ENCODE measurements at regions not wholly inside any gene's neighbourhood (a gene's known extent, or its start where the extent isn't known, plus 50 kb on each side); places are given as distances from the start of the nearest gene placed in this dataset.
"Not testable (repeated sequence)": the region's sequence is repeated elsewhere in the genome, so short reads cannot be mapped to it uniquely, and the experiment has no call there.

DNA sequence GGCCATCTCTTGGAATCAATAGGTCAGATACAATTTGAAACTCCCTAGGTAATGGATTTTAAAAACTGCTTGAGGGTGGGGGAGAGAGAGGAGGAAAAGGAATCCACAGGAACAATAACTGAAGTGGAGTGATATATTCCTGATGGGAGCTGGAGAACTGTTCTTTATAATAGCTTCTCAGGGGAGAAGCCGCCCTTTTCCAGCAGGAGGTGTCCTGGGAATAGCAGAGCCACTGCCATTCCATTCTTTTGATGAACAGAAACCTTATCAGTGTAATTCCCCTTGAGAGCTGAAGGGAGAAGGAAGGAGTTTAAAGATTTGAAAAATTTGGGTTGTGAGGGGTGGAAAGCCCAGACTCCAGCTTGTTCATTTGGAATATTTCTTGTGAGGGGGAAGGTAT, 504.9 kb upstream of the DPH6 start:
- TF ChIP-seq, protein P1, sequence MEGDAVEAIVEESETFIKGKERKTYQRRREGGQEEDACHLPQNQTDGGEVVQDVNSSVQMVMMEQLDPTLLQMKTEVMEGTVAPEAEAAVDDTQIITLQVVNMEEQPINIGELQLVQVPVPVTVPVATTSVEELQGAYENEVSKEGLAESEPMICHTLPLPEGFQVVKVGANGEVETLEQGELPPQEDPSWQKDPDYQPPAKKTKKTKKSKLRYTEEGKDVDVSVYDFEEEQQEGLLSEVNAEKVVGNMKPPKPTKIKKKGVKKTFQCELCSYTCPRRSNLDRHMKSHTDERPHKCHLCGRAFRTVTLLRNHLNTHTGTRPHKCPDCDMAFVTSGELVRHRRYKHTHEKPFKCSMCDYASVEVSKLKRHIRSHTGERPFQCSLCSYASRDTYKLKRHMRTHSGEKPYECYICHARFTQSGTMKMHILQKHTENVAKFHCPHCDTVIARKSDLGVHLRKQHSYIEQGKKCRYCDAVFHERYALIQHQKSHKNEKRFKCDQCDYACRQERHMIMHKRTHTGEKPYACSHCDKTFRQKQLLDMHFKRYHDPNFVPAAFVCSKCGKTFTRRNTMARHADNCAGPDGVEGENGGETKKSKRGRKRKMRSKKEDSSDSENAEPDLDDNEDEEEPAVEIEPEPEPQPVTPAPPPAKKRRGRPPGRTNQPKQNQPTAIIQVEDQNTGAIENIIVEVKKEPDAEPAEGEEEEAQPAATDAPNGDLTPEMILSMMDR (IDR thresholded peaks at IDR 0.05; ENCODE audit: extremely low read depth, missing control alignments), result no peak
- no peak for DNase-seq (ENCODE audit: low spot score)

DNA sequence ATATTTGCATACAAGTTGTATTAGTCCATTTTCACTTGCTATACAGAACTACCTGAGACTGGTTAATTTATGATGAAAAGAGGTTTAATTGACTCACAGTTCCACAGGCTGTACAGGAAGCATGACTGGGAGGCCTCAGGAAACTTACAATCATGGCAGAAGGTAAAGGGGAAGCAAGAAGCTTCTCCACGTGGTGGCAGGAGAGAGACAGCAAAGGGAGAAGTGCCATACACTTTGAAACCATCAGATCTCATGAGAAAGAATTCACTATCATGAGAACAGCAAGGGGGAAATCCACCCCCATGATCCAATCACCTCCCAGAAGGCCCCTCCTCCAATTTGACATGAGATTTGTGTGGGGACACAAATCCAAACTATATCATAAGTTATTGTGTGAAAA, 506.7 kb upstream of the DPH6 start:
- not testable (repeated sequence) for DNase-seq (ENCODE audit: low spot score)

DNA sequence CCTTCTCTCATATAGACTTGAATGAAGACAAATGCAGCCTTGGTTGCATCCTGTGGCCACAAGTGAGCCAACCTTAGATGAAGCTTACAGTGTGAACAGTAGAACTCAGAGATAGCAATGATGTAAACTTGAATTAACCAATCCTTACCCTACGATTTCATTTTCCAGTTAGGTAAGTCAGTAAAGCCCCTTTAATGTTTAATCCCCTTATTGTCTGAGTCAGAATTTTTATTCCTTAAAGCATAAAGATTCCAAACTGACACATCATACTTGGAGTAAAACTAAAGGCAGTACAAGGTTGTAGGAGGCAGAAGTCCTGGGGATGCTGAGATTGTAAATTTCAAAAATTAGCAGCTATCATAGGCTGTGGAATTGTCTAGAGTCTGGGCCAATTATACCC, 507.8 kb upstream of the DPH6 start:
- TF ChIP-seq, protein P1 (IDR thresholded peaks at IDR 0.05; ENCODE audit: extremely low read depth, missing control alignments), result no peak
- DNase-seq (ENCODE audit: low spot score), result no peak

DNA sequence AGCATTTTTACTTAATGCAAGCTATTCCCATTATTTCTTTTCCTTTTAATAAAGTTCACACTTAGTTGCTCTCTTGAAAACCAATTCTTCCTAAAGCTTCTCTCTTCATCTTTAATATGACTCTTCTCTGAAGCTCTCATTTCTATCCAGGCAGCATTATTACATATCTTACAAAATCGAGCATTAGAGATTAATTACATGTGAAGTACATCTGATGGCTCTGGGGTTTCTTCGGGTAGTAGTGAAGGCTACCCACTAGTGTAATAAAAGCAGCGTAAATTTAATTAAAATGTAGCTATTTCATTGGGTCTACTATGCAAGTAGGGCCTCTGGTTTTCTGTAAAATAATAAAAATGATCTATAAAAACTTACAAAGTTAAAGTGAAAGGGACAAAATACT, 513.6 kb upstream of the DPH6 start:
- no peak for DNase-seq (ENCODE audit: low spot score)
- TF ChIP-seq, protein P1 (IDR thresholded peaks at IDR 0.05; ENCODE audit: extremely low read depth, missing control alignments), result no peak

DNA sequence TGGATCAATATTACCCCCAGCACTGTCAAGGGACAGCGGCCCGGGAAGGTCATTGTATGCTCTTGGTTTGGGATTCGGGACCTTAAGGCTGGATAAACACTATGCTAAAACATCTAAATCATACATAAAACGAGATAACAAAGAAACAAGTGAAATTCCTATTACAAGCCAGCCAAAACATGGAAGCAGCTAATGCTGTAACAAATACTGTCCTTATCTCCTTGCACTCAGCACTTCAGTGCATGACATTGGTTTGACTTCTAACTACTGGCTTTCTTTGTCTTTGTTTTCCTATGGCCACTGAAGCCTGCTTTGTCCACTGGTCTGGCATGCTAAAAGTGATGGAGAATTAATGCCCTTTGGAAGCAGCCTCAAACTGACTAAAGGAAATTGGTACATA, 516.4 kb upstream of the DPH6 start:
- TF ChIP-seq, protein P1 (IDR thresholded peaks at IDR 0.05; ENCODE audit: extremely low read depth, missing control alignments), result no peak
- no peak for DNase-seq (ENCODE audit: low spot score)

DNA sequence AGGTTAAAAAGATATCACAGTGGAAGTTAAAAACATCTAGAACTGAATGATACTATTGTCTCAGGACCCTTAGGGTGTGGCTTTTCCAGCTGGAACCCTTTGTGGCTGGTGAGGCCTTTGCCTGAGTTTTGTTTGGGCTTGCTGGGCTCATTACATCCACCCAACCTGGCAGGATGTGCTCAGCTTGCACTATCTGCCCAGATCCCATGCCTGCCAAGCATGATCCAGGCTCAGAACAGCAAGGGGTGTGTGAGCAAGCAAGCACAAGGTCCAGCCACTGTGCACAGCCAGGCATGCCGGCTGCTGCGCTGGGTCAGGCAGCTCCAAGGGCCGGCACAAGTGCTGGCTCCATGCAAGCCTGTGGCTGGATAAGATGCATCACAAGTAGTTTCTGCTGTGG, 512.7 kb upstream of the CDIN1 start:
- TF ChIP-seq, protein P1 (IDR thresholded peaks at IDR 0.05; ENCODE audit: extremely low read depth, missing control alignments), result no peak
- no peak for DNase-seq (ENCODE audit: low spot score)

DNA sequence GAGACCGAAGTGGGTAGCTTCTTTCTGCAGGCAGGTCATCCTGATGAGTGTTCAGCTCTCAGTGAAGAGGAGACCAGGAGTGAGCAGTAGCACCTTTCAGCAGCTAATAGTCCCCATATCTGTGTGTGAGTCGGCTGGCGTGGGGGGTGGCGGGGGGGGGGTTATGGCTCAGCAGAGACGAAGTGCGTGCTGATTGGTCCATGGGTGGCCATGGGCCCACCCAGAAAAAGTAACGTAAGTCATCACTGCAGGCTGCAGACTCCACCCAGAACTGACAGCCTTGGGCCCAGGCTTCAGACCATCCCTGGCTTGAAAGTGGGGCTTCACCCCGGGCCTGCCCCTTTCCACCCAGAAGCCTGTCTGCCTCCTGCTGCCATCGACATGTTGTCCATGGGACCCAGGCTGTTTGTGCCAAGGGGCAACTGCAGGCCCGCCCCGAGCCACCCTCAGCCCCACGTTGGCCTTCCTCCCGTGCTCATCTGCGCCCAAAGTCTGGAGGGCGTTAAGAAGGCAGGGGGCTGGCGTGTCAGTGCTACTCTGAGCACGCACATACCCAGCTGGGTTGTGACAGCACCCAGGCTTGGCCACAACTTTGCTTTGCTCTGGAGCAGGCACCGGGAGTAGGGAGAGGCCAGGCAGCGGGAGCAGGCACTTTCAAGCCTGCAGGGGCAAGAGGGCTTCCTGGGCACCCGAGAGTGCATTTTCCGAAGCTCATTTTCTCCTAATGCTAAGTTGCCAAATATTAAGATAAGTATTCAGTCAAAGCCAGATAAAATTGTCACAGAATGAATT, 511.7 kb upstream of the CDIN1 start:
- TF ChIP-seq, protein P1 (IDR thresholded peaks at IDR 0.05; ENCODE audit: extremely low read depth, missing control alignments), result no peak
- no peak for DNase-seq (ENCODE audit: low spot score)

DNA sequence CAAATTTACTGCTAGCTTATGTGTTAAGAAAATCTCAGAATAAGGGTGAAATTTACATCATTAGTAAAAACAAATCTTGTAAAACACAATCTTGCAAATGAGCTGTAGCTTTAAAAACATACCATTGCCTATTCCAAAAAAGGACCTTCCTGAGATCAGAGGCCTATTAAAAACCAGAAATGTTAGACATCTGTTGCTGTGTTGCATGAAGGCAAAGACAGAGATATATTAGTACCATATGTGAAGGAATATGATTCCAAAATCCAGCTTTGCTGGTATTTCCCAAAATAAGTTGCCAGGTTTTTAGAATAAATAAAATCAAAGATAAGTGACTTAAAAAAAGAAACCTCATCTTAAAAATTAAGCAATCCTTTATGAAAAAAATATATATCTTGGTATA, 504.1 kb upstream of the CDIN1 start:
- no peak for DNase-seq (ENCODE audit: low spot score)
- TF ChIP-seq, protein P1 (IDR thresholded peaks at IDR 0.05; ENCODE audit: extremely low read depth, missing control alignments), result no peak

All from GM20000 (cell line).